ENCODE measurements at regions not wholly inside any gene's neighbourhood (a gene's known extent, or its start where the extent isn't known, plus 50 kb on each side); places are given as distances from the start of the nearest gene placed in this dataset.

DNA sequence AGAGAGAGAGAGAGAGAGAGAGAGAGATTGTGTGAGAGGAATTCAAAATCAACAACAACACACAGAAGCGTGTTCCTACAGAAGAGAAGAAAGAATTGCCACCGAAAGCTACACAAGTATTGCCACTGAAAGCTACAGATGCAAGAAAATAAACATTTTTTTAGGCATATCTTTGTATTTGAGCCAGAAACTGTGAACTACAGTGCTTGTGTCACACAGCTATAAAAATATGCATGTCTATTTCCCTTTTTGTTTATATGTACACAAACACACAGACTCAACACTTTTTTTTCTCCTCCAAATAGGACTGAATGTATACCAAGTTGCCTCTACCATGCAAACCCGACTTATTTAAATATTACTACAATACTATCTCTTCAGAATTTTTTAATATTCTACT lies 290.4 kb downstream of the SLITRK5 start:
- TF ChIP-seq POLR2A (IDR thresholded peaks at IDR 0.05) (no peak), POLR2AphosphoS5 (IDR thresholded peaks at IDR 0.05) (no peak), EP300 (IDR thresholded peaks at IDR 0.05; ENCODE audit: low read depth) (no peak)
- TF ChIP-seq, protein P1, sequence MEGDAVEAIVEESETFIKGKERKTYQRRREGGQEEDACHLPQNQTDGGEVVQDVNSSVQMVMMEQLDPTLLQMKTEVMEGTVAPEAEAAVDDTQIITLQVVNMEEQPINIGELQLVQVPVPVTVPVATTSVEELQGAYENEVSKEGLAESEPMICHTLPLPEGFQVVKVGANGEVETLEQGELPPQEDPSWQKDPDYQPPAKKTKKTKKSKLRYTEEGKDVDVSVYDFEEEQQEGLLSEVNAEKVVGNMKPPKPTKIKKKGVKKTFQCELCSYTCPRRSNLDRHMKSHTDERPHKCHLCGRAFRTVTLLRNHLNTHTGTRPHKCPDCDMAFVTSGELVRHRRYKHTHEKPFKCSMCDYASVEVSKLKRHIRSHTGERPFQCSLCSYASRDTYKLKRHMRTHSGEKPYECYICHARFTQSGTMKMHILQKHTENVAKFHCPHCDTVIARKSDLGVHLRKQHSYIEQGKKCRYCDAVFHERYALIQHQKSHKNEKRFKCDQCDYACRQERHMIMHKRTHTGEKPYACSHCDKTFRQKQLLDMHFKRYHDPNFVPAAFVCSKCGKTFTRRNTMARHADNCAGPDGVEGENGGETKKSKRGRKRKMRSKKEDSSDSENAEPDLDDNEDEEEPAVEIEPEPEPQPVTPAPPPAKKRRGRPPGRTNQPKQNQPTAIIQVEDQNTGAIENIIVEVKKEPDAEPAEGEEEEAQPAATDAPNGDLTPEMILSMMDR (IDR thresholded peaks at IDR 0.05), result no peak
